ENCODE measurements at regions not wholly inside any gene's neighbourhood (a gene's known extent, or its start where the extent isn't known, plus 50 kb on each side); places are given as distances from the start of the nearest gene placed in this dataset.

GRCh38 chr4:42724451-42724850 is 67.5 kb upstream of the ATP8A1 start:
- H3K27me3 ChIP-seq, result no peaks in the 10 kb centered on the region
- no peak for TF ChIP-seq POLR2A (IDR thresholded peaks at IDR 0.05)
- H3K4me3 ChIP-seq, result no peak overlapping the region
- intact Hi-C loops (cut with DNase I), result no loop called here
- no peaks in the 10 kb centered on the region for H3K4me1 ChIP-seq
- no peaks in the 10 kb centered on the region for H3K36me3 ChIP-seq
- DNase-seq, result no peak
- WGBS, 2 donors, result 75 to 80% methylated on average over 3 of the region's 3 CpGs
- H3K9me3 ChIP-seq, result no peaks in the 10 kb centered on the region
- no peak overlapping the region for H3K27ac ChIP-seq

DNA sequence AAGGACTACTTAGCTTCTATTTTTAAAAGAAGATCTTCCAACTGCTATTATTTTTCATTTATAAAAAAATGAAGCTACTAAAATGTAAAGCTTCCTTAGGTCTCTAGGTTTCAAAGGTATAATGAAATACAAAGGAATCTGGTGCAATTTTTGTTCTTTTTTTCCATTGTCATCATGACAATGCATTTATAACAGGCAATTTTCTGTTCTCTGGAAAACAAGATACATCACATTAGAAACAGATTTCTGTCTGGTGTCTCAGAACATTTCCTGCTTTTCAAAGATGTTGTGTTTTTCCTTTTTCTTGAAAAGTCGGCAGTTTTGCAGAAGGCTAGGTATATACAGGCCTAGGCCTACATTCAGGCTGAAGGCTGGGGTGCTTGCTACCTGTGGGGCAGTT is 63.6 kb upstream of the ATP8A1 start:
- Histone ChIP-seq H3K27ac (no peak overlapping the region), H3K36me3 (no peaks in the 10 kb centered on the region), H3K27me3 (no peaks in the 10 kb centered on the region), H3K4me1 (no peaks in the 10 kb centered on the region), H3K4me3 (no peak overlapping the region), H3K9me3 (no peaks in the 10 kb centered on the region)
- 55 to 91% methylated on average over 1 of the region's 1 CpG for WGBS, 2 donors
- no peak for TF ChIP-seq POLR2AphosphoS5 (IDR thresholded peaks at IDR 0.05)
- TF ChIP-seq POLR2A (IDR thresholded peaks at IDR 0.05), result no peak
- no peak for TF ChIP-seq EP300 (IDR thresholded peaks at IDR 0.05)
- TF ChIP-seq, protein P1, sequence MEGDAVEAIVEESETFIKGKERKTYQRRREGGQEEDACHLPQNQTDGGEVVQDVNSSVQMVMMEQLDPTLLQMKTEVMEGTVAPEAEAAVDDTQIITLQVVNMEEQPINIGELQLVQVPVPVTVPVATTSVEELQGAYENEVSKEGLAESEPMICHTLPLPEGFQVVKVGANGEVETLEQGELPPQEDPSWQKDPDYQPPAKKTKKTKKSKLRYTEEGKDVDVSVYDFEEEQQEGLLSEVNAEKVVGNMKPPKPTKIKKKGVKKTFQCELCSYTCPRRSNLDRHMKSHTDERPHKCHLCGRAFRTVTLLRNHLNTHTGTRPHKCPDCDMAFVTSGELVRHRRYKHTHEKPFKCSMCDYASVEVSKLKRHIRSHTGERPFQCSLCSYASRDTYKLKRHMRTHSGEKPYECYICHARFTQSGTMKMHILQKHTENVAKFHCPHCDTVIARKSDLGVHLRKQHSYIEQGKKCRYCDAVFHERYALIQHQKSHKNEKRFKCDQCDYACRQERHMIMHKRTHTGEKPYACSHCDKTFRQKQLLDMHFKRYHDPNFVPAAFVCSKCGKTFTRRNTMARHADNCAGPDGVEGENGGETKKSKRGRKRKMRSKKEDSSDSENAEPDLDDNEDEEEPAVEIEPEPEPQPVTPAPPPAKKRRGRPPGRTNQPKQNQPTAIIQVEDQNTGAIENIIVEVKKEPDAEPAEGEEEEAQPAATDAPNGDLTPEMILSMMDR (IDR thresholded peaks at IDR 0.05), result no peak
- intact Hi-C loops (cut with DNase I), result no loop called here
- DNase-seq, result no peak

- H3K36me3 ChIP-seq, result no peaks in the 10 kb centered on the region
- TF ChIP-seq, protein P1 (IDR thresholded peaks at IDR 0.05), result no peak
- no peak for TF ChIP-seq EP300 (IDR thresholded peaks at IDR 0.05)
- no peak for TF ChIP-seq POLR2AphosphoS5 (IDR thresholded peaks at IDR 0.05)
- TF ChIP-seq POLR2A (IDR thresholded peaks at IDR 0.05), result no peak
- no peaks in the 10 kb centered on the region for H3K27me3 ChIP-seq
- no peak overlapping the region for H3K4me3 ChIP-seq
- intact Hi-C loops (cut with DNase I), result no loop called here
- H3K27ac ChIP-seq, result no peak overlapping the region
- H3K4me1 ChIP-seq, result no peaks in the 10 kb centered on the region
- DNase-seq, result no peak
- no peaks in the 10 kb centered on the region for H3K9me3 ChIP-seq
- 14 to 58% methylated on average over 1 of the region's 1 CpG for WGBS, 2 donors
Measured at GRCh38 chr4:42719257-42719656, 62.4 kb upstream of the ATP8A1 start.

DNA sequence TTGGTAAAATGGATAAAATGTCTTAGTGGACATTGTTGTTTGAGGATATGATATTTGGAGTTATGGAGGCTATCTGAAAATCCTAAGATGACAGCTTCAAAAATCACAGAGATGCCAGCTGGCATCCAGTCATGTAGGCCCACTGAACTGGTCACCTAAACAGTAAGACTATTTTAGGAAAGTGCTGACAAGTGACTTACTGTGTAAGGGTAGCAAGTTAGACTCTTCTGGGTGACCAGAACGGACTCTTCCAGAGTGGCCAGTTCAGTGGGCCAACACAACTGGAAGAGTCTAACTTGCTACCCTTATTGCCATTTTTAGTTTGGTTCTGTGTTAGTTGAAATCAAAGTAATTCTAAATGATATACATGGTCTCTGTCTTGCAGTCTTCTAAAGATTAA is 61.4 kb upstream of the ATP8A1 start:
- 88 to 92% methylated on average over 1 of the region's 1 CpG for WGBS, 2 donors
- DNase-seq, result no peak

DNA sequence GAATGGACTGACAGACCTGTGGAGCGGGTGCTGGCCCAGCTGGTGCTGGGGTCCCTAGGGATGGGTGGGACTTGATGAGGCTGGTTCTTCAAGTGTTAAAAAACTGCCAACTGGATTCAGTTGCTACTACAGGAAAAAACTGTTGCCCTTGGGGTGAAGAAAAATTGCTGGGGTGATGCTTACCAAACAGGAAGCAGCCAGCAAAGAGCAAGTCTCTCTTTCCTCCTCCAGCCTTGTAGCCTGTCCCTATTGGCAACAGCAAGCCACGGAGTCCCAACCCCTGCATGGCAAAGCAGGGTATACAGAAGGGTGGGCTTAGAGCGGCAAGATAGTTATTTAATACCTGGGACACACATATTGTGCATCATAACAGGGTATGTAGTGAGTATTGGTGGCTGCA is 60.1 kb upstream of the ATP8A1 start:
- Histone ChIP-seq H3K27me3 (no peaks in the 10 kb centered on the region), H3K36me3 (no peaks in the 10 kb centered on the region), H3K9me3 (no peaks in the 10 kb centered on the region), H3K4me1 (no peaks in the 10 kb centered on the region), H3K27ac (no peak overlapping the region), H3K4me3 (no peak overlapping the region)
- intact Hi-C loops (cut with DNase I), result no loop called here
- DNase-seq, result no peak
- no peak for TF ChIP-seq POLR2AphosphoS5 (IDR thresholded peaks at IDR 0.05)
- no peak for TF ChIP-seq EP300 (IDR thresholded peaks at IDR 0.05)
- TF ChIP-seq POLR2A (IDR thresholded peaks at IDR 0.05), result no peak
- TF ChIP-seq, protein P1 (IDR thresholded peaks at IDR 0.05), result no peak
- 69 to 92% methylated on average over 3 of the region's 3 CpGs for WGBS, 2 donors

More for the DNA sequence above, 61.4 kb upstream of the ATP8A1 start:
- intact Hi-C loops (cut with DNase I), result no loop called here
- H3K4me3 ChIP-seq, result no peak overlapping the region
- no peaks in the 10 kb centered on the region for H3K4me1 ChIP-seq
- no peaks in the 10 kb centered on the region for H3K27me3 ChIP-seq
- no peak overlapping the region for H3K27ac ChIP-seq
- H3K36me3 ChIP-seq, result no peaks in the 10 kb centered on the region
- no peaks in the 10 kb centered on the region for H3K9me3 ChIP-seq
- TF ChIP-seq POLR2AphosphoS5 (IDR thresholded peaks at IDR 0.05), result no peak
- TF ChIP-seq EP300 (IDR thresholded peaks at IDR 0.05), result no peak
- TF ChIP-seq POLR2A (IDR thresholded peaks at IDR 0.05), result no peak
- TF ChIP-seq, protein P1 (IDR thresholded peaks at IDR 0.05), result no peak

All from sigmoid colon (tissue), 6 donors.